SU-DHL-6 (cell line): ENCODE measurements at regions not wholly inside any gene's neighbourhood (a gene's known extent, or its start where the extent isn't known, plus 50 kb on each side); places are given as distances from the start of the nearest gene placed in this dataset.

Source experiments
- EZH2phosphoT487 ChIP-seq: fragments of 200-600 bp; sonication (generic), shearing (Covaris generic); conservative IDR thresholded peaks from 2 replicates; pipeline ENCODE4 v1.6.1; 2018; ENCODE audit warnings: mild to moderate bottlenecking, antibody characterized with exemption, low read length, moderate library complexity, mixed read lengths
- TF ChIP-seq, protein P1 (sequence below): fragments of 200-600 bp; sonication (generic); IDR thresholded peaks from one replicate; pipeline ENCODE4 v1.5.1; 2017; ENCODE audit warnings: antibody characterized with exemption, mild to moderate bottlenecking, low read length, moderate library complexity; ENCODE audit not compliant: insufficient read depth, poor library complexity, severe bottlenecking

DNA sequence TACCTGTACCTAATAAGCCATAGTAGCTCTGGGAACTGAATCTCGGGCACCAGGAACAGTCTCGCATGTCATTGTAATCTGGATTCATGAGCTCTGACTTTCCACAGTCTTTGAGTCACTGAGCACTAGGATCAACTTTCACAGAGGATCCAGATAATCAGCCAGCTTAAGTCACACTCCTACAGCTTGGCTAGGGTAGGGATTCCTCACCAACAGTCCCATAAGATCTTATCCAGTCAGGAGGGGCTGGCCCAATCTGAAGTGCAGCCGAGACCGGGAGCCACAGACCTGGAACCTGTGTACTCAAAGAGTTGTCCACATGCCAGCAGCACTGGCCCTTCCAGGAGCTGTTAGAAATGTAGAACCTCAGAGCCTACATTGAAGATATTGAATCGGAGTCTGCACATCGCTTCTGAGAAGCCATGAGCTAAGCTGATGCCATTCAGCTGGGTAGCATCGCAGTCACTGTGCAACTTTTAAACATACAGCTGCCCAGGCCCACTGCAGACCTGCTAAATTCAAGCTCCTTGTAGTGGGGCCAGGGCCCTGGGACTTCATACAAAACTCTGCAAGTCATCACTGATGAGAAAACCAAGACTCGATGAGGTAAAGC is 538.8 kb upstream of the B3GAT1 start:
- TF ChIP-seq, protein P1, sequence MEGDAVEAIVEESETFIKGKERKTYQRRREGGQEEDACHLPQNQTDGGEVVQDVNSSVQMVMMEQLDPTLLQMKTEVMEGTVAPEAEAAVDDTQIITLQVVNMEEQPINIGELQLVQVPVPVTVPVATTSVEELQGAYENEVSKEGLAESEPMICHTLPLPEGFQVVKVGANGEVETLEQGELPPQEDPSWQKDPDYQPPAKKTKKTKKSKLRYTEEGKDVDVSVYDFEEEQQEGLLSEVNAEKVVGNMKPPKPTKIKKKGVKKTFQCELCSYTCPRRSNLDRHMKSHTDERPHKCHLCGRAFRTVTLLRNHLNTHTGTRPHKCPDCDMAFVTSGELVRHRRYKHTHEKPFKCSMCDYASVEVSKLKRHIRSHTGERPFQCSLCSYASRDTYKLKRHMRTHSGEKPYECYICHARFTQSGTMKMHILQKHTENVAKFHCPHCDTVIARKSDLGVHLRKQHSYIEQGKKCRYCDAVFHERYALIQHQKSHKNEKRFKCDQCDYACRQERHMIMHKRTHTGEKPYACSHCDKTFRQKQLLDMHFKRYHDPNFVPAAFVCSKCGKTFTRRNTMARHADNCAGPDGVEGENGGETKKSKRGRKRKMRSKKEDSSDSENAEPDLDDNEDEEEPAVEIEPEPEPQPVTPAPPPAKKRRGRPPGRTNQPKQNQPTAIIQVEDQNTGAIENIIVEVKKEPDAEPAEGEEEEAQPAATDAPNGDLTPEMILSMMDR: no peak
- no peak for TF ChIP-seq EZH2phosphoT487
